ENCODE measurements at regions not wholly inside any gene's neighbourhood (a gene's known extent, or its start where the extent isn't known, plus 50 kb on each side); places are given as distances from the start of the nearest gene placed in this dataset.
"Not testable (repeated sequence)": the region's sequence is repeated elsewhere in the genome, so short reads cannot be mapped to it uniquely, and the experiment has no call there.

- DNase-seq (ENCODE audit: low spot score): no peak
Observed at GRCh38 chr2:239548451-239548871, 147.6 kb upstream of the HDAC4 start.

- not testable (repeated sequence) for DNase-seq (ENCODE audit: low spot score)
Observed at GRCh38 chr2:239547140-239547539, 146.3 kb upstream of the HDAC4 start.

- DNase-seq (ENCODE audit: low spot score): no peak
Observed at GRCh38 chr2:239546541-239546940, 145.7 kb upstream of the HDAC4 start.

- no peak for DNase-seq (ENCODE audit: low spot score)
Observed at GRCh38 chr2:239545741-239546392, 145.0 kb upstream of the HDAC4 start.

GRCh38 chr2:239544918-239545465 lies 144.2 kb upstream of the HDAC4 start:
- DNase-seq (ENCODE audit: low spot score): no peak

GRCh38 chr2:239544143-239544917 lies 143.5 kb upstream of the HDAC4 start:
- no peak for DNase-seq (ENCODE audit: low spot score)

- no peak for DNase-seq (ENCODE audit: low spot score)
Observed at GRCh38 chr2:239543702-239544101, 142.9 kb upstream of the HDAC4 start.

GRCh38 chr2:239540174-239540573 lies 139.4 kb upstream of the HDAC4 start:
- DNase-seq (ENCODE audit: low spot score): no peak

- no peak for DNase-seq (ENCODE audit: low spot score)
Observed at GRCh38 chr2:239539776-239540100, 138.9 kb upstream of the HDAC4 start.

GRCh38 chr2:239539083-239539775 lies 138.4 kb upstream of the HDAC4 start:
- no peak for DNase-seq (ENCODE audit: low spot score)

GRCh38 chr2:239538357-239539052 lies 137.7 kb upstream of the HDAC4 start:
- no peak for DNase-seq (ENCODE audit: low spot score)

- DNase-seq (ENCODE audit: low spot score): no peak
Observed at GRCh38 chr2:239537633-239538356, 137.0 kb upstream of the HDAC4 start.

- no peak for DNase-seq (ENCODE audit: low spot score)
Observed at GRCh38 chr2:239536186-239536585, 135.4 kb upstream of the HDAC4 start.

- DNase-seq (ENCODE audit: low spot score): no peak
Observed at GRCh38 chr2:239535413-239536144, 134.8 kb upstream of the HDAC4 start.

- no peak for DNase-seq (ENCODE audit: low spot score)
Observed at GRCh38 chr2:239534581-239535412, 134.0 kb upstream of the HDAC4 start.

- DNase-seq (ENCODE audit: low spot score): no peak
Observed at GRCh38 chr2:239533569-239534316, 132.9 kb upstream of the HDAC4 start.

- DNase-seq (ENCODE audit: low spot score): no peak
Observed at GRCh38 chr2:239532859-239533258, 132.0 kb upstream of the HDAC4 start.

- DNase-seq (ENCODE audit: low spot score): no peak
Observed at GRCh38 chr2:239532250-239532649, 131.4 kb upstream of the HDAC4 start.

Data from LoVo (cell line).